NCI-H510A (cell line): ENCODE measurements at regions not wholly inside any gene's neighbourhood (a gene's known extent, or its start where the extent isn't known, plus 50 kb on each side); places are given as distances from the start of the nearest gene placed in this dataset.
"Not testable (repeated sequence)": the region's sequence is repeated elsewhere in the genome, so short reads cannot be mapped to it uniquely, and the experiment has no call there.

Source experiments
- DNase-seq: peaks from one replicate; lab custom pipeline; 2025; lab: John Stamatoyannopoulos, UW

DNA sequence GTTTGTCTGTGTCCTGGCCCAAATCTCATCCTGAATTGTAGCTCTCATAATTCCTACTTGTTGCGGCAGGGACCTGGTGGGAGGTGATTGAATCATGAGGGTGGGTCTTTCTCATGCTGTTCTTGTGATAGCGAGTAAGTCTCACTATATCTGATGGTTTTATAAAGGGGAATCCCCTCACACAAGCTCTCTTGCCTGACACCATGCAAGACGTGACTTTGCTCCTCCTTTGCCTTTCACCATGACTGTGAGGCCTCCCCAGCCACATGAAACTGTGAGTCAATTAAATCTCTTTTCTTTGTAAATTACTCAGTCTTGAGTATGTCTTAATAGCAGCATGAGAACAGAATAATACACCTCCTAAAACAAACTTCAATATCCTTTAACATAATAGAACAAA is 1065.6 kb downstream of the PLA2G4A start:
- no peak for DNase-seq

DNA sequence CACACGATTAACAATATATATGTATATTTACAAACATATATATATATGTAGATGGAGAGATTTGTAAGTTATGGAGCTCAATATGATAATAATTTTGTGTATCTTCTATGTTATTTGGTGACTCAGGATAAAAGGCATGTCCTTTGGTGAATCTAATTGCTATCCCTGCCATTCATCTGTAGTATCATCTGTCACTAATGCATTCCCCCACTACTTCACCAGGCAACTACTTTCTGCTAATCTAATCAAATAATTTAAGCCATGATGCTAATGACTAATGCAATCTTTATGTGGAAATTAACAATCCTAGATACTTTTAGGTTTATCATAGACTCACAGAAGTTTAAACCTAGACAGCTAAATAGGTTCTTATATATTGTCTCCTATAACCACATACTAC is 1074.5 kb downstream of the PLA2G4A start:
- no peak for DNase-seq

DNA sequence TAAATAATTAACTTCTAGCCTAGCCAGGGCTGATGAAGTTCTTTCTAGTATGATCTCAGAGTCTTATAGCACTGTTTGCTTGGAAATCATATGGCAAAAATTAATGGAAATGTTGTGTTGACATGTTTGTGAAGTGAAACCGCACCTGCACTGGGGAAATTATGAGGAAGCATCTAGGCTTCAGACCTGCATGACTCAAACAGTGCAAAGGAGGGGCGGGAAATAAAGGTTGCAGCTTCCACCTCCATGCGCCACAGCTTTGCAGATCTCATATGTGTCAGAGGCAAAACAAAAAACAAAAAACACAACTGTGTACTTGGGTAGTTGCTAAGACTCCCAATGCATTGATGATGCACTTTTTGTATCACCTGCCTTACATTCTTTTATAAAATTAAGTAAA is 1080.6 kb downstream of the PLA2G4A start:
- no peak for DNase-seq

GRCh38 chr1:187911820-187912219 is 1083.1 kb downstream of the PLA2G4A start:
- DNase-seq, result no peak

DNA sequence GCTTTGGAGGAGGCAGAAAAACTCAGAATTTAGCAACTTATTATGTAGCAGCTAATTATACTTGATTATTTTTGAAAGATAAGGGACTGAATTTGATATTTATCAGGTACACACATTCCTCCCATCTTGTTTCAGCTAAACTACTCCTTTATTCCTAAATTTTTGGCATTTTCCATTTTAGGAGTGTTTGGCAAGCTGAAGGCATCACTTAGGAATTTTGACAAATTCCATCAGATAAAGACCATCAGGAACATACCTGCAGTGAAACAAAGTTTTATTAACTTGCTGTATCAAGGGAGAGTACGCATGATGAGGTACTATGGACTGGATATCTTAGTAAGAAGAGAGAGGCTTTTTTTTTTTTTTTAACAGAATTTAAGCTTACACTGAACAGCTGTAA is 1092.2 kb downstream of the PLA2G4A start:
- DNase-seq, result no peak

- DNase-seq, result no peak
Measured at GRCh38 chr1:187921426-187921825, 1092.7 kb downstream of the PLA2G4A start.

- no peak for DNase-seq
Measured at GRCh38 chr1:187922255-187922654, 1093.5 kb downstream of the PLA2G4A start.

GRCh38 chr1:187924252-187924651 is 1095.5 kb downstream of the PLA2G4A start:
- DNase-seq, result no peak

DNA sequence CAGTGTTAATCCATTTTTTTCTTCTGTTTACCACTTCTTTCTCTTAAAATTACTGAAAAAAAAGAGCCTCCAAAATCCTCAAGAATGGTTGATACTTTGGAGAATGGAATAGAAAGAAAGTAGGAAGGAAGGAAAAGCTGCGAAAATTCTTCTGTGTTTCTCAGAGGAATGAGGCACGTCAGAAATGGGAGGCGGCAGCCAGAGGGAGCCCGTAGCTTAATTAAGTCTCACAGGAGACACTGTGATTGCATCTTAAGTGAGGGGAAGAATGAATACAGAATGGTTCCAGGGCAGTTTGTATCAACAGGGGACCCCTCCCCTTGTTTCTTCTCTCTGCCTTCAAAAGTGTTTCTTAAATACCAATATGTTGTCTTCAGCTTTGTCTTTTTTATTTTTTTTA is 1099.5 kb downstream of the PLA2G4A start:
- no peak for DNase-seq

- no peak for DNase-seq
Measured at GRCh38 chr1:187928696-187929095, 1099.9 kb downstream of the PLA2G4A start.

GRCh38 chr1:187931776-187932175 is 1103.0 kb downstream of the PLA2G4A start:
- no peak for DNase-seq

- DNase-seq, result no peak
Measured at GRCh38 chr1:187933562-187934419, 1105.0 kb downstream of the PLA2G4A start.

DNA sequence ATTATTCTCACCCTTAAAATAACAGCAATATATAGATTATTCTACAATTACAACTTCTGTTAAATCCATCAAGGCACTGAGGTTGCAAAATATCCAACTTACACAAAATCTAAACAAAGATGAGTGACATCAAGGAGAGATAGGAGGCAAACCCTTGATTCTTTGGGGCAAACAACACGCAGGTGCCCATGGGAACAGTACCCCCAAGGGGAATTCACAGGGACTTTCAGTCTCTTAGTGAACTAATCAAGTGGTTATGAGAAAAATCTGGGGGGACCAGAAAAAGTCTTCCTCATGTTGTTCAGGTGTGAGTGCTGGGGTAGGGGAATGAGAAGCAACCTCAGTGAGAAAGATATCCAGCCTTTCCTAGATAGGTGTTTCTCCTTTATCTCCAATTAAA is 1107.9 kb downstream of the PLA2G4A start:
- DNase-seq, result no peak

DNA sequence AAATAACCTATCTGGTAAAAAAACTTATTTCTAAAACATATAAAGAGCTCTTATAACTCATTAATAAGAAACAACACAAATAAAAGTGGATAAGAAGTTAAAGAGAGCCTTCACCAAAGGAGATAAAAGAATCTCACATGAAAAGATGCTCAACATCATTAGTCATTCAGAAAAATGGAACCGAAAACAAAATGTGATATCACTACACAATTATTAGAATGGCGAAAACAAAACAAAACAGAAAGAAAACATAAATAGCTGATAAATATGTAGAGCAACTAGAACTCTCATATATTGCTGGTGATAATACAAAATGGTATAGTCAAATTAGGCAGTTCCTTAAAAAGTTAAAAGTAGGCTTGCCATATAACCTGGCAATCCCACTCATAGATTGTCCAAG is 1109.3 kb downstream of the PLA2G4A start:
- DNase-seq, result no peak

- DNase-seq, result no peak
Measured at GRCh38 chr1:187942986-187943385, 1114.2 kb downstream of the PLA2G4A start.

- no peak for DNase-seq
Measured at GRCh38 chr1:187943606-187944403, 1115.1 kb downstream of the PLA2G4A start.

DNA sequence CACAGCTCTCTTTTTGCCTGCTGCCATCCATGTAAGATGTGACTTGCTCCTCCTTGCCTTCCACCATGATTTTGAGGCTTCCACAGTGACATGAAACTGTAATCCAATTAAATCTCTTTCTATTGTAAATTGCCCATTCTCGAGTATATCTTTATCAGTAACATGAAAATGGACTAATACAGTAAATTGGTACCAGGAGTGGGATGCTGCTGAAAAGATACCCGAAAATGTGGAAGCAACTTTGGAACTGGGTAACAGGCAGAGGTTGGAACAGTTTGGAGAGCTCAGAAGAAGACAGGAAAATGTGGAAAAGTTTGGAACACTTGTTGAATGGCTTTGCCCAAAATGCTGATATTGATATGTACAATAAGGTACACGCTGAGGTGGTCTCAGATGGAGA is 1117.9 kb downstream of the PLA2G4A start:
- not testable (repeated sequence) for DNase-seq

GRCh38 chr1:187947359-187947758 is 1118.6 kb downstream of the PLA2G4A start:
- DNase-seq, result no peak

GRCh38 chr1:187948170-187948794 is 1119.5 kb downstream of the PLA2G4A start:
- no peak for DNase-seq

- no peak for DNase-seq
Measured at GRCh38 chr1:187949567-187949966, 1120.8 kb downstream of the PLA2G4A start.

DNA sequence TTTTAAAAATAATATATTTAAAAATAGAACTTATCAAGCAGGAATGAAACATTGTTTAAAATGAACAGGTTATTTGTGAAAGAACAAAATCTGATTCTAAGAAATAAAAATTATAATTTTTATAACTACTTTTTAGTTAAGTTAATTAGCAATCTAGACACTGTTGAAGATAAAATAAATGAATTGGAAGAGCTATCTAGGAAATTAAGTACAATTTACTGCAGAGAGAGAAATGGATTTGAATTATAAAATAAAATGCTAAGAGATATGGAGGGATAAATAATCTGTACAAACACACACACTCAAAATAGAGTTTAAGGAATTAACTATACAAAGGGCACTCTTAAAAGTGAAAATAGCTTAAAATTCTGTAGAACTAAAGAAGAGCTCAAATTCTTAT is 1123.1 kb downstream of the PLA2G4A start:
- no peak for DNase-seq

DNA sequence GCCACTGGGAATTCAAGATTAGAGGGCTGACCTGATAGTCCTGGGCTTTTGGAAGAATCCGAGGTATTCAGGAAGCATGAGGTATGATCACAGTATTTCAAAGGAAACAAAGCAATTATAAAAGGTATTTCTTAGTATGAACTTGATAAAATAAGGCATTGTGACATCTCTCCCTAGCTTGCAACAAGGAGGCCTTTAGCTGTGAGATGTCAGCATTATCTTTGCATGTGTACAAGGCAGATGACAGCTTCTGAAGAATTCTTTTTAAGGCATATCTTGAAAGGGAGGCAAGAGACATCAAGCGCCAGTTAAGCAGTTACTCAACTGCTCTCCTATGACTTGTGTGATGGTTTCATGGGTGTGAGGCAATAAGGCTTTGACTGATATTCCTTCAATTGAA is 1123.7 kb downstream of the PLA2G4A start:
- DNase-seq, result no peak

- no peak for DNase-seq
Measured at GRCh38 chr1:187956975-187957374, 1128.2 kb downstream of the PLA2G4A start.
